ENCODE measurements at regions not wholly inside any gene's neighbourhood (a gene's known extent, or its start where the extent isn't known, plus 50 kb on each side); places are given as distances from the start of the nearest gene placed in this dataset.

DNA sequence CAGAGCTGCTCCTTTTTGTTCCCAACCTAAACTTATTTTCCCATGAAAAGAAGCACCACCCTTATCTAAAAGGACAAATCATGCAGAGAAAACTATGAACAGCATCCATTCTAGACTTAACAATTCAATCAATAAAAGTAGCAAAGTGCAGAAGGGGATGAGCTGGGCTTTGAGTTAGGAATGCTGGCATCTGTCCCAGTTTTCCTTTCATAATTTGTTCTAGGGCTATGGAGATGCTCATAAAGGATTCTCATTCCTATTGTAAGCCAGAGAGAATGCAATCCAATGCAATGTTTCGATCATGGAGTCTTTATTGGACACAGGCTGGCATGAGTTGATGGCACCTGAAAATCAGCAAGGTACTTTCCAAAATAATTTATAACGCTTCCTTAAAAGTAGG lies 330.6 kb downstream of the VPS13C start:
- Mint-ChIP-seq H3K27me3 (peaks cover 57% of the 10 kb centered on the region), H3K4me1 (no peaks in the 10 kb centered on the region), H3K36me3 (ENCODE audit: insufficient read depth) (no peaks in the 10 kb centered on the region), H3K4me3 (no peak overlapping the region), H3K9me3 (no peaks in the 10 kb centered on the region), H3K27ac (ENCODE audit: low read depth) (no peak overlapping the region)
- DNase-seq (ENCODE audit: low spot score in 2 of 2), result no peak
- ATAC-seq (replicated peaks; ENCODE audit: extremely low read depth, poor library complexity, severe bottlenecking), result no peak

DNA sequence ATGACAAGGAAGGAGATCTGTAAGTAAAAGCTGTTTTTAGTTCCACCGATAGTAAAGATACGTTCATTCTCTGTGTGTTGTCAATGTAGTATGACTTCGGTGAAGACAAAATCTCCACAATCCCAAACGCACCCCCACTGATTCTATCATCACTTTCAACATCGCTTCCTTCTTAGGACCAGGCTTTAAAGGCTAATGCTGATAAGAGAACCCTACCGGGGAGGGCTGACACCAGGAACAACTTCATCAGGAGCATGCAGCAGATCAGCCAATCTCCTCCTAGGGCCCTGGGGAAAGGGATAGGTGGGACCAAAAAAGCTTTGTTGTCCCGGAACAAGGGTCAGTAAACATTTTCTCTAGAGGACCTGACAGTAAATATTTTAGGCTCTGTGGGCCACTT lies 334.1 kb downstream of the VPS13C start:
- H3K4me1 Mint-ChIP-seq, result no peaks in the 10 kb centered on the region
- H3K36me3 Mint-ChIP-seq (ENCODE audit: insufficient read depth), result no peaks in the 10 kb centered on the region
- H3K27ac Mint-ChIP-seq (ENCODE audit: low read depth), result no peak overlapping the region
- no peak overlapping the region for H3K4me3 Mint-ChIP-seq
- no peak for ATAC-seq (replicated peaks; ENCODE audit: extremely low read depth, poor library complexity, severe bottlenecking)
- no peak for DNase-seq (ENCODE audit: low spot score in 2 of 2)
- peaks cover 55% of the 10 kb centered on the region for H3K27me3 Mint-ChIP-seq
- H3K9me3 Mint-ChIP-seq, result no peaks in the 10 kb centered on the region

DNA sequence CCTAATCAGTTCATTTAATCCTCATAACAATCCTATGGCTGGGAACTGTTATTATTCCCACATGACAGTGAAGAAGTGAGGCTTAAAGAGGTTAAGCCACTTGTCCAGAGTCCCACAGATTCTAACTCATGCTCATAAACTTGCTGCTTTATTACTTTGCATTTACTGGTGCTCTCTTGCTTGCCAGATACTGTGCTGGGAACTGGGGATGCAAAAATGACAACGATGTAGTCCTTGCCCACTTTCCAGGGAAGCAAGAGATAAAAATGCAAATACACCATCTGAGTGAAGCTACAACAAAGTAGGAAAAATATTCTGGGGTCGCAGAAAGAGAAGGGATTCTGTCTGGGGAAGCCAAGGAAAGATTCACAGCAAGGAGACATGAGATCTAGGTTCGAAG lies 335.0 kb downstream of the VPS13C start:
- no peaks in the 10 kb centered on the region for H3K9me3 Mint-ChIP-seq
- peaks cover 52% of the 10 kb centered on the region for H3K27me3 Mint-ChIP-seq
- DNase-seq (ENCODE audit: low spot score in 2 of 2), result no peak
- ATAC-seq (replicated peaks; ENCODE audit: extremely low read depth, poor library complexity, severe bottlenecking), result no peak
- H3K27ac Mint-ChIP-seq (ENCODE audit: low read depth), result no peak overlapping the region
- H3K4me3 Mint-ChIP-seq, result no peak overlapping the region
- H3K36me3 Mint-ChIP-seq (ENCODE audit: insufficient read depth), result no peaks in the 10 kb centered on the region
- no peaks in the 10 kb centered on the region for H3K4me1 Mint-ChIP-seq

DNA sequence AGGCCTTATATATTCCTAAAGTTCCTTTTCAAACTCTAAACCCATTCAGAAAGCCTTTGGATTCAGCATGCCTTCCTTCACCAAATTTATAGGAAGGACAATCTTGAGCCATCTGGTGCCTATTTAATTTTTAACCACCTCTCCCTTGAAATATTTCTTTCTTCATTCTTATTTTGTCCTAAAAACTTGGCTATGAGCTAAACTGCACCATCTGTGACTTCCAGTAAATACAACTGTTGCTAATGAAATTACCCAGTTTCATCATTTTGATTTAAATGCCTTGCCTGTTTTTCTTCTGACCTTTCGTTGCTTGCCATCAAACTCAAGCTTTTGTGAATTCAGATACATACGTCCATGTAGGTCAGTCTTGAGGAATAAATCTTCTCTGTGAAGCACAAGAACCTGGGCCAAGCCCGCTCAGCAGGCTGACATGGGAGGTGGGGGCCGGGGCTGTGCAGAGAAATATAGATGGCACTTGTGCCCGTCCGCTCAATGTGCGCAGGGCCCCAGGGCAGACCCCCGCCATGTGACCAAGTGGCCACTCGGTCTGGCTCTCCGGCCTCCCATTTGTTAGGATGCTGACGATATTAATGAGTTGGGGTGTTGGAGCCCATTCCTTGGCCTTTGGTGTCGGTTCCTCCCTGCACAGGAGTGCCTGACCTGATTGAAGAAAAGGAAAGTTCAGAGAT lies 335.9 kb downstream of the VPS13C start:
- Mint-ChIP-seq H3K27me3 (peaks cover 52% of the 10 kb centered on the region), H3K4me1 (no peaks in the 10 kb centered on the region), H3K4me3 (no peak overlapping the region), H3K27ac (ENCODE audit: low read depth) (no peak overlapping the region), H3K9me3 (no peaks in the 10 kb centered on the region), H3K36me3 (ENCODE audit: insufficient read depth) (no peaks in the 10 kb centered on the region)
- DNase-seq (ENCODE audit: low spot score in 2 of 2), result no peak
- ATAC-seq (replicated peaks; ENCODE audit: extremely low read depth, poor library complexity, severe bottlenecking), result no peak

DNA sequence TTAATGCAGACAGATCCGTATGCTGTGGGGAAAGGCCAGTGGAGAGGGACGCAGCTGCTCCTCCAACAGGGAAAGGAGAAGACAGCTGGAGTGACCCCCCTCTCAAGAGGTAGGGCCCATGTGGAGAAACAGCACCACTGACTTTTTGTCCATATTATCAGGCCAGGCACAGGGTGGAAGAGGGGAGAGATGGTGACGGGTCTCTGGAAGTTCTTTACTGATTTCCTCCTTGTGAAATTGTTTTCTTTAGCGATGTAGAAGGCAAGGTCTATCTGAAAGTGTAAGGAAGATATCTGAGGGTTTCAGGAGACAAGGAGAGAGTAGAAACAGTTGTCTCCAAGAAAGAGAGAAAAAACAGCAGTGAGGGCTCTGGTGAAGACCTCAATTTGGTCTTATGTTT lies 338.8 kb downstream of the VPS13C start:
- peaks cover 54% of the 10 kb centered on the region for H3K27me3 Mint-ChIP-seq
- no peaks in the 10 kb centered on the region for H3K9me3 Mint-ChIP-seq
- DNase-seq (ENCODE audit: low spot score in 2 of 2) (no peak), ATAC-seq (replicated peaks; ENCODE audit: extremely low read depth, poor library complexity, severe bottlenecking) (no peak)
- H3K4me1 Mint-ChIP-seq, result no peaks in the 10 kb centered on the region
- no peak overlapping the region for H3K4me3 Mint-ChIP-seq
- H3K36me3 Mint-ChIP-seq (ENCODE audit: insufficient read depth), result no peaks in the 10 kb centered on the region
- no peak overlapping the region for H3K27ac Mint-ChIP-seq (ENCODE audit: low read depth)

DNA sequence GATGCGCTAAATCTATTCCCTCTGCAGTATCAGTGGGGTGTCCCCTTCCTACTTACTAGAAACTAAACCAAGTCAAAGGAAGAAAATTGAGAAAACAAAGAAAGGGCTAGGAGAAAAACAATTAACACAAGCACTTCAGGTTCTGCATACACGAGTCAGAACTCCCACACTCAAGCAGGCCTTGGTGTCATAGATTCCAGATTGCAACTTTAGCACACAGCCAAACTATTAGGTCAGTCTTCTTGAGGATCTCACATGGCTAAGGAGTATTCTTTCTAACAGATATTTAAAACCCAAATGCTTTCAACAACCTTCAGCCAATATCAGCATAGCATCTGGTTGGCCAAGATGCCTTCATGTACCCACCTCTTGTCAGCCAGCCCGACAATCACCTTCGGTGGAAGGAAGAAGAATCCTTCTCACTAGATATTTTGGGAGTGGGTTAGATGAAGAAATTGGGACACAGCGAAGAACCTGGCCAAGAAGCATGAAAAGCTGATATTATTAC lies 340.0 kb downstream of the VPS13C start:
- no peaks in the 10 kb centered on the region for H3K9me3 Mint-ChIP-seq
- ATAC-seq (replicated peaks; ENCODE audit: extremely low read depth, poor library complexity, severe bottlenecking) (no peak), DNase-seq (ENCODE audit: low spot score in 2 of 2) (no peak)
- H3K36me3 Mint-ChIP-seq (ENCODE audit: insufficient read depth), result no peaks in the 10 kb centered on the region
- no peaks in the 10 kb centered on the region for H3K4me1 Mint-ChIP-seq
- H3K27me3 Mint-ChIP-seq, result peaks cover 54% of the 10 kb centered on the region
- no peak overlapping the region for H3K27ac Mint-ChIP-seq (ENCODE audit: low read depth)
- no peak overlapping the region for H3K4me3 Mint-ChIP-seq

DNA sequence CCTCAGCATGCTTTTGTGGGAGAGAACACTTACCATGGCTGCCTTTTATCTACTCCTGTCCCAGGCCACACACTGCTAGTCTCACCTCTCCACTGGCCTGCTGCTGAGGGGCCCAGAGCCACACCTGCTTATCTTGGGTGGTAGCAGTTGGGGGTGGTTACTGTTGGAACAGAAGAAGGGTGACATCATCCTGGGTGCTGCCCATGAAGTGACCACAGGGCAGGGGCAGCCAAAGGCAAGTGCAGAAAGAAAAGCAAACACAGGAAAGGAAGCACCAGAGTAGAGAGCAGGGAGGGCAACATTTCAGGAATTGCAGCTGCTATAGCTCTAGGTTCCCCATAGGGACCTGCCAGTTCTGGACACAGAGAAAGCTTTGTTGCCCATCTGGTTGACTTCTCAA lies 345.2 kb downstream of the VPS13C start:
- ATAC-seq (replicated peaks; ENCODE audit: extremely low read depth, poor library complexity, severe bottlenecking) (no peak), DNase-seq (ENCODE audit: low spot score in 2 of 2) (no peak)
- Mint-ChIP-seq H3K4me3 (no peak overlapping the region), H3K27me3 (peaks cover 30% of the 10 kb centered on the region), H3K4me1 (no peaks in the 10 kb centered on the region), H3K9me3 (no peaks in the 10 kb centered on the region), H3K36me3 (ENCODE audit: insufficient read depth) (no peaks in the 10 kb centered on the region), H3K27ac (ENCODE audit: low read depth) (no peak overlapping the region)

DNA sequence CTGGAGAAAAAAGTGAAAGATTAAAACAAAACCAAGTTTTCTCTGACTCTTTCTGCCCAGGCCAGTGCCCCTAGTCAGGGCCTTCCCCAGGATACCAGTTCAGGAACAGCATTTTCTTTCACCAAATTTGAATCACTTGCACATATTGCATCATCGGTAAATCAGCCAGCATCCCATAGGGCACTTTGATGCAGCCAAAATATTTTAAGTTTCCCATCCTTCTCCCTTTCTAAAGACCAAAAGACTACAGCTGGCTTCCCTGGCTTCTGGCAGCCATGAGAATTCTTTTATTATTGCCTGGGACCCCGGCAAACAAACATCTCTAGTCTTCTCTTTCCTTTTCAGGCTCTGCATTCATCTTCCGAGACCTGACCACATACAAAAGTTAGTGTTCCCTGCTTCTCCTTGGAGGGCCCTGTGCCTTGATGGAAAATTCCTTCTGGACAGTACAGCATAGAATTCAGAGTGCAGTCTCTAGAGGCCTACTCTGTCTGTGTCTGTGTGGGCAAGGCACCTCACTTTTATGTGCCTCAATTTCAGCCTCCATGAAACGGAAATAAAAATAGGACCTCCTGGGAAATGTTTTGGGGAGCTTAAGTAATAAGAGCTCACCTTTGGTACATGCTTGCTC lies 348.0 kb downstream of the VPS13C start:
- H3K4me1 Mint-ChIP-seq, result no peaks in the 10 kb centered on the region
- no peaks in the 10 kb centered on the region for H3K36me3 Mint-ChIP-seq (ENCODE audit: insufficient read depth)
- no peak overlapping the region for H3K4me3 Mint-ChIP-seq
- no peak overlapping the region for H3K27ac Mint-ChIP-seq (ENCODE audit: low read depth)
- no peak for ATAC-seq (replicated peaks; ENCODE audit: extremely low read depth, poor library complexity, severe bottlenecking)
- H3K9me3 Mint-ChIP-seq, result no peaks in the 10 kb centered on the region
- DNase-seq (ENCODE audit: low spot score in 2 of 2), result no peak
- H3K27me3 Mint-ChIP-seq, result peaks cover 23% of the 10 kb centered on the region

DNA sequence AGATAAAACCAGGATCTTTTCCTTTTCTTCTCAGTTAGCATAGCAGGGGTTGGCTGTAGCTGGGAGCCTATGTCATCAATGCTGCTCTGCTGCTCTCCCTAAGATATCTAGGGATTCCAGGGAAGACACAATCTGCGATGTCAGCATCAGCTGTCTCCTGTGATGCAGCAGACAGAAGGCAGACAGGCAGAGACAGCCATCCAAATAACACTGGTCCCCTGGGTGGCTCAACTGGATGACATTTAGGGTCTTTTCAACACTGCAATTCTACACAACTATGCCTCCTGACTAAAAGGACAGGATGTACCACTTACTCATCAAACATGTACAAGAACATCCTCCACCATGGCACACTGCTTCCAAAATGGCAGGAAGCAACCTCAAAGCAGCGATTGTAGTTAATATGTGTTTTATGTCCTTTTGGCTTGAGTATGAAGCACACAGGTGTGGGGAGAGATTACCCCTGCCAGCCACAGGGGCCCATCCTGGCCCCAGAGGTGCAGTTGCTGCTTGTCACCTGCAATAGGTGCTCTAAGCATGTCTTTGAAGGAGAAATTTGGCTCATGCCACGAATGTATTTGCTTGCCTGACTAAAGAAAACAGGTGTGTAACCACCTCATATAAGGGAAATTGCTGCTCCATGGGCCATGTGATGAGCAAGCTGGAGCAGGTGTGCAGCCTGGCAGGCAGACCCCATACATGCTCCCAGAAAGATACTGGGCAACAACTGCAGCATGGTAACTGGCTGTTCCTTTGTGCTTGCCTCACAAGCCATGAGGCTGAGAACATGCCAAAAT lies 357.8 kb downstream of the VPS13C start:
- Mint-ChIP-seq H3K4me3 (no peak overlapping the region), H3K9me3 (no peaks in the 10 kb centered on the region), H3K27me3 (peaks cover 54% of the 10 kb centered on the region), H3K36me3 (ENCODE audit: insufficient read depth) (no peaks in the 10 kb centered on the region), H3K27ac (ENCODE audit: low read depth) (no peak overlapping the region), H3K4me1 (no peaks in the 10 kb centered on the region)
- ATAC-seq (replicated peaks; ENCODE audit: extremely low read depth, poor library complexity, severe bottlenecking) (no peak), DNase-seq (ENCODE audit: low spot score in 2 of 2) (no peak)

DNA sequence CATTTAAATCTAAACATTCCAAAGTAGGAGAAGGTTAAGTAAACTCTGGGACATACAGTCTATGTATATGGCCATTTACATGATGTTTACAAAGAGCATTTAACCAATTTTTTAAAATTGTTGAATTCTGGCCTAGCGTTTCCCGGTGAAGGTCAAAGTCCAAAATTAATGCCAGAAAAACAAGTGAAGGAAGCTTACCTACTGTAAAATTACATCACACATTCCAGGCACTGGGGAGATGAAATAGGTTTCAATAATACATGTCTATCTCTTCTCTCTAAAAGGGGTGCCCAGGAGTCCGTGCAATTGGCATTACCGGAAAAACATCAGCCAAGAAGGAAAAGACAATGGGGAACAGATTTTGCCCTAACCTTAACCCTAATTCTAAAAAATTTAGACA lies 358.8 kb downstream of the VPS13C start:
- Mint-ChIP-seq H3K36me3 (ENCODE audit: insufficient read depth) (no peaks in the 10 kb centered on the region), H3K9me3 (no peaks in the 10 kb centered on the region), H3K4me3 (no peak overlapping the region), H3K27ac (ENCODE audit: low read depth) (no peak overlapping the region), H3K27me3 (peaks cover 55% of the 10 kb centered on the region), H3K4me1 (no peaks in the 10 kb centered on the region)
- ATAC-seq (replicated peaks; ENCODE audit: extremely low read depth, poor library complexity, severe bottlenecking) (no peak), DNase-seq (ENCODE audit: low spot score in 2 of 2) (no peak)

DNA sequence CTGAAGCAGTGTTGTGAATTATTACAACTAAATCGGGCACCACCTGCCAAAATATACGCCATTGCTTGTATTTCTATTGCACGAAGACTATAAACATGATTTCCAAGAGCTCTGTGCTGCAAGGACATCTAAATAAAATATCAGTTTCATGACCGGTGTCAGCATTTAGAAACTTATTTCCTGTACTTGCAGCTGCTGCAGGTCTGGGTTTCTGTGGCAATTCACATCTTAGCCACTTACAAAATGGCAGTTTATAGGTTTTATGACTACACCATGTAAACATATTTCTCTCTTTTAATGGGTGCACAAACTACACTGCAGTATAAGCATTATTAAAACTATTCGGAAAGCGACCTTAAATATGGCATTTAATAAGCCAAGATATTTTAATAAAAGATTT lies 359.4 kb downstream of the VPS13C start:
- ATAC-seq (replicated peaks; ENCODE audit: extremely low read depth, poor library complexity, severe bottlenecking), result no peak
- no peaks in the 10 kb centered on the region for H3K4me1 Mint-ChIP-seq
- H3K27me3 Mint-ChIP-seq, result peaks cover 58% of the 10 kb centered on the region
- no peak overlapping the region for H3K4me3 Mint-ChIP-seq
- H3K9me3 Mint-ChIP-seq, result no peaks in the 10 kb centered on the region
- no peaks in the 10 kb centered on the region for H3K36me3 Mint-ChIP-seq (ENCODE audit: insufficient read depth)
- DNase-seq (ENCODE audit: low spot score in 2 of 2), result no peak
- no peak overlapping the region for H3K27ac Mint-ChIP-seq (ENCODE audit: low read depth)

DNA sequence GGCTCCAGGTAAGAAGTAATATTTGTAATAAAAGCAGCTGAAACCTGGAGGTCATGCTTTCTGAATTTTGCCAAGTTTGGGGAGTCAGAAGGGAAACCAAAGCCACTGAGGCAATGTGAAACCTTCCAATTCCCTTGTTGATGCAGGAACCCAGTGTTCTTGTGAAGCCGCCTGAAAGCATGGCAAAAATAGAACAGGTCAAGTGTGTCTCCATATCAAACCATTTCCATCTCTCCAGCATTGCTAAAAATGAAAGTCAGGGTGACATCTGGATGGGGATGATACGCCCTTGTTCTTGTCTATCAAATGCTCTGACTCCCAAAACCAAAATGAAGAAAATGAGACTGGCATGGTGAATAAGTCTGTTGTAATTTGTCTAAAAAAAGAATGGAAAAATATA lies 362.5 kb downstream of the VPS13C start:
- no peaks in the 10 kb centered on the region for H3K9me3 Mint-ChIP-seq
- DNase-seq (ENCODE audit: low spot score in 2 of 2) (no peak), ATAC-seq (replicated peaks; ENCODE audit: extremely low read depth, poor library complexity, severe bottlenecking) (no peak)
- no peaks in the 10 kb centered on the region for H3K4me1 Mint-ChIP-seq
- no peak overlapping the region for H3K4me3 Mint-ChIP-seq
- peaks cover 65% of the 10 kb centered on the region for H3K27me3 Mint-ChIP-seq
- no peaks in the 10 kb centered on the region for H3K36me3 Mint-ChIP-seq (ENCODE audit: insufficient read depth)
- H3K27ac Mint-ChIP-seq (ENCODE audit: low read depth), result no peak overlapping the region

DNA sequence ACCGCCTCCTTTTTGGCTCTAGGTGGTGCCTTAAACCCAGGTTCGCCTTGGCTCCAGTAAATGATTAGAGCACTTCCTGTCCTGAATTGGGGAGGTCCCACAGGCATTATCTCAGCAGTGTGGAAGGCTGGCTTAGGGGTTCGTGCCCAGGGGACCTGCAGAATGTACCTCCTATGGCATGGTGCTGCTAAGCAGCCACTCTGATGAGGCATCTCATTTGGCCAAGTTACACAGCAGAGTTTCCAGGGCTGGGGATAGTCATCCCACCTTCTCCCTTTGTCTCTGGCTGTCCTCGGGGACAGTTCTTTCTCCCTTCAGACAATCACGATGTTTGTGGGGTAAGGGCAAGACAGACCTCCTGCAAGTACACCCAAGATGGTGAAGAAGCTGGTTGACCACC lies 371.2 kb downstream of the VPS13C start:
- Mint-ChIP-seq H3K4me1 (no peaks in the 10 kb centered on the region), H3K27ac (ENCODE audit: low read depth) (no peak overlapping the region), H3K9me3 (no peaks in the 10 kb centered on the region), H3K27me3 (peaks cover 59% of the 10 kb centered on the region), H3K4me3 (no peak overlapping the region), H3K36me3 (ENCODE audit: insufficient read depth) (no peaks in the 10 kb centered on the region)
- no peak for ATAC-seq (replicated peaks; ENCODE audit: extremely low read depth, poor library complexity, severe bottlenecking)
- no peak for DNase-seq (ENCODE audit: low spot score in 2 of 2)

Data from central memory CD8-positive, alpha-beta T cell (primary cell).